Panc1 (cell line): ENCODE measurements at regions not wholly inside any gene's neighbourhood (a gene's known extent, or its start where the extent isn't known, plus 50 kb on each side); places are given as distances from the start of the nearest gene placed in this dataset.

Experiments used
- CTCF ChIP-seq: fragments of 450-650 bp; IDR thresholded peaks from 2 replicates; pipeline ENCODE4 v1.5.1; 2017; ENCODE audit warnings: mild to moderate bottlenecking
- POLR2AphosphoS5 ChIP-seq: IDR thresholded peaks from 2 replicates; pipeline ENCODE4 v1.6.1; 2012; ENCODE audit warnings: mild to moderate bottlenecking, low read depth, low read length, moderate library complexity
- REST ChIP-seq, 2 experiments: IDR thresholded peaks; 2 replicates each; pipeline ENCODE4 v1.6.1; 2011 to 2012; ENCODE audit warnings: low read depth in 2 of 2, control low read depth in 1 of 2, low read length in 1 of 2, mild to moderate bottlenecking in 1 of 2, moderate library complexity in 1 of 2; ENCODE audit not compliant: insufficient read depth in 1 of 2
- SIN3A ChIP-seq: IDR thresholded peaks from 2 replicates; pipeline ENCODE4 v1.6.1; 2012; ENCODE audit warnings: low read depth, mild to moderate bottlenecking, low read length, moderate library complexity, borderline replicate concordance; ENCODE audit not compliant: insufficient read depth

GRCh38 chr14:100427166-100427565 lies 104.0 kb downstream of the SLC25A47 start:
- TF ChIP-seq CTCF (no peak), POLR2AphosphoS5 (no peak), REST (IDR thresholded peaks at IDR 0.05; ENCODE audit: insufficient read depth in 1 of 2, low read depth in 2 of 2, low read length in 1 of 2) (no peak), SIN3A (no peak)
